ENCODE measurements at regions not wholly inside any gene's neighbourhood (a gene's known extent, or its start where the extent isn't known, plus 50 kb on each side); places are given as distances from the start of the nearest gene placed in this dataset.

- no peak for DNase-seq
Measured at GRCh38 chr17:79500745-79501618, 109.9 kb downstream of the RBFOX3 start.

GRCh38 chr17:79498854-79499253 lies 112.0 kb downstream of the RBFOX3 start:
- DNase-seq = no peak

GRCh38 chr17:79497777-79498348 lies 113.0 kb downstream of the RBFOX3 start:
- no peak for DNase-seq

- DNase-seq = no peak
Measured at GRCh38 chr17:79496422-79497005, 114.3 kb downstream of the RBFOX3 start.

GRCh38 chr17:79495665-79496064 lies 115.2 kb downstream of the RBFOX3 start:
- no peak for DNase-seq

GRCh38 chr17:79491006-79491405 lies 119.8 kb downstream of the RBFOX3 start:
- no peak for DNase-seq

- no peak for DNase-seq
Measured at GRCh38 chr17:79490530-79490929, 120.3 kb downstream of the RBFOX3 start.

GRCh38 chr17:79487149-79487548 lies 123.7 kb downstream of the RBFOX3 start:
- no peak for DNase-seq

- no peak for DNase-seq
Measured at GRCh38 chr17:79485991-79486390, 124.9 kb downstream of the RBFOX3 start.

- no peak for DNase-seq
Measured at GRCh38 chr17:79485419-79485985, 125.3 kb downstream of the RBFOX3 start.

GRCh38 chr17:79484600-79485418 lies 126.0 kb downstream of the RBFOX3 start:
- DNase-seq = no peak

- no peak for DNase-seq
Measured at GRCh38 chr17:79483842-79484241, 127.0 kb downstream of the RBFOX3 start.

GRCh38 chr17:79482727-79483521 lies 127.9 kb downstream of the RBFOX3 start:
- DNase-seq = no peak

- no peak for DNase-seq
Measured at GRCh38 chr17:79479876-79480275, 131.0 kb downstream of the RBFOX3 start.

- DNase-seq = no peak
Measured at GRCh38 chr17:79478841-79479240, 132.0 kb downstream of the RBFOX3 start.

- no peak for DNase-seq
Measured at GRCh38 chr17:79478051-79478461, 132.8 kb downstream of the RBFOX3 start.

- no peak for DNase-seq
Measured at GRCh38 chr17:79476074-79476652, 134.7 kb downstream of the RBFOX3 start.

GRCh38 chr17:79473876-79474440 lies 136.9 kb downstream of the RBFOX3 start:
- no peak for DNase-seq

- no peak for DNase-seq
Measured at GRCh38 chr17:79473111-79473875, 137.6 kb downstream of the RBFOX3 start.

- DNase-seq = no peak
Measured at GRCh38 chr17:79470754-79471153, 140.1 kb downstream of the RBFOX3 start.

All from activated T-cell treated with anti-CD3 and anti-CD28 coated beads, Interleukin-2, amount 50 U/mL, for 1 hour (primary cell).